H9 (cell line): ENCODE measurements at regions not wholly inside any gene's neighbourhood (a gene's known extent, or its start where the extent isn't known, plus 50 kb on each side); places are given as distances from the start of the nearest gene placed in this dataset.

Experiments
- DNase-seq: peaks from one replicate; pipeline ENCODE4 v3.0.0-alpha.2; 2017
- H2AFZ ChIP-seq: one replicate; pipeline ENCODE4 v1.6.1; 2013; ENCODE audit warnings: mild to moderate bottlenecking, low read length, control low read depth, moderate library complexity
- H2AK5ac ChIP-seq: 2 replicates; pipeline ENCODE4 v1.6.1; 2013; ENCODE audit warnings: low read length, control low read depth, mixed read lengths; ENCODE audit not compliant: insufficient read length
- H2BK120ac ChIP-seq: one replicate; pipeline ENCODE4 v1.6.1; 2013; ENCODE audit warnings: low read depth, mild to moderate bottlenecking, low read length, control low read depth, inconsistent platforms; ENCODE audit not compliant: poor library complexity, severe bottlenecking
- H2BK12ac ChIP-seq: 2 replicates; pipeline ENCODE4 v1.6.1; 2013; ENCODE audit warnings: low read length, control low read depth, mixed read lengths, low read depth; ENCODE audit not compliant: insufficient read length
- H2BK15ac ChIP-seq: 2 replicates; pipeline ENCODE4 v1.6.1; 2013; ENCODE audit warnings: low read depth, low read length, control low read depth
- H2BK20ac ChIP-seq: one replicate; pipeline ENCODE4 v1.6.1; 2013; ENCODE audit warnings: low read depth, mild to moderate bottlenecking, low read length, control low read depth, inconsistent platforms; ENCODE audit not compliant: poor library complexity, severe bottlenecking
- H2BK5ac ChIP-seq: 2 replicates; pipeline ENCODE4 v1.6.1; 2013; ENCODE audit warnings: low read length, control low read depth, mixed read lengths; ENCODE audit not compliant: insufficient read length
- H3K14ac ChIP-seq: 2 replicates; pipeline ENCODE4 v1.6.1; 2013; ENCODE audit warnings: low read length, control low read depth; ENCODE audit not compliant: insufficient read depth
- H3K18ac ChIP-seq: 2 replicates; pipeline ENCODE4 v1.6.1; 2013; ENCODE audit warnings: low read depth, mild to moderate bottlenecking, mixed read lengths, low read length, control low read depth; ENCODE audit not compliant: insufficient read length
- H3K23ac ChIP-seq: 2 replicates; pipeline ENCODE4 v1.6.1; 2013; ENCODE audit warnings: low read length, control low read depth, mixed read lengths, low read depth; ENCODE audit not compliant: insufficient read length
- H3K23me2 ChIP-seq: 2 replicates; pipeline ENCODE4 v1.6.1; 2013; ENCODE audit warnings: low read depth, mild to moderate bottlenecking, mixed read lengths, low read length, control low read depth; ENCODE audit not compliant: insufficient read length, poor library complexity, severe bottlenecking
- H3K27ac ChIP-seq: 2 replicates; pipeline ENCODE4 v1.5.1; 2013; ENCODE audit warnings: low read length, control low read depth, mixed read lengths, low read depth; ENCODE audit not compliant: insufficient read length
- H3K27me3 ChIP-seq: 2 replicates; pipeline ENCODE4 v1.6.1; 2013; ENCODE audit warnings: low read length, control low read depth, inconsistent platforms; ENCODE audit not compliant: insufficient read depth
- H3K4ac ChIP-seq: 2 replicates; pipeline ENCODE4 v1.6.1; 2013; ENCODE audit warnings: low read depth, mild to moderate bottlenecking, control low read depth, inconsistent platforms, low read length, moderate library complexity
- H3K4me1 ChIP-seq: 2 replicates; pipeline ENCODE4 v1.6.1; 2013; ENCODE audit warnings: low read length, control low read depth, inconsistent platforms; ENCODE audit not compliant: insufficient read depth
- H3K4me2 ChIP-seq: 2 replicates; pipeline ENCODE4 v1.6.1; 2013; ENCODE audit warnings: low read length, control low read depth, mixed read lengths; ENCODE audit not compliant: insufficient read length, insufficient read depth
- H3K56ac ChIP-seq: 2 replicates; pipeline ENCODE4 v1.6.1; 2013; ENCODE audit warnings: low read depth, mild to moderate bottlenecking, mixed read lengths, low read length, control low read depth; ENCODE audit not compliant: insufficient read length
- H3K79me1 ChIP-seq: 2 replicates; pipeline ENCODE4 v1.6.1; 2013; ENCODE audit warnings: low read depth, mild to moderate bottlenecking, moderate library complexity, low read length, control low read depth, inconsistent platforms; ENCODE audit not compliant: insufficient read depth, poor library complexity, severe bottlenecking
- H3K79me2 ChIP-seq: 2 replicates; pipeline ENCODE4 v1.6.1; 2013; ENCODE audit warnings: low read length, control low read depth, inconsistent platforms; ENCODE audit not compliant: insufficient read depth
- H3K9ac ChIP-seq: 2 replicates; pipeline ENCODE4 v1.6.1; 2013; ENCODE audit warnings: low read length, control low read depth, mixed read lengths; ENCODE audit not compliant: insufficient read length; ENCODE audit errors: extremely low read depth
- H3K9me3 ChIP-seq: one replicate; pipeline ENCODE4 v1.6.1; 2013; ENCODE audit warnings: low read depth, low read length, inconsistent platforms; ENCODE audit not compliant: control insufficient read depth
- H3T11ph ChIP-seq: one replicate; pipeline ENCODE4 v1.6.1; 2013; ENCODE audit warnings: mild to moderate bottlenecking, low read length, control low read depth, inconsistent platforms
- H4K20me1 ChIP-seq: one replicate; pipeline ENCODE4 v1.6.1; 2013; ENCODE audit not compliant: control insufficient read depth, insufficient read length, insufficient read depth
- H4K5ac ChIP-seq: 2 replicates; pipeline ENCODE4 v1.6.1; 2013; ENCODE audit warnings: low read depth, mild to moderate bottlenecking, mixed read lengths, low read length, control low read depth; ENCODE audit not compliant: insufficient read length
- H4K8ac ChIP-seq: replicated peaks from 2 replicates; pipeline ENCODE4 v1.6.1; 2013; ENCODE audit warnings: low read length, control low read depth, mixed read lengths, low read depth; ENCODE audit not compliant: insufficient read length
- H4K91ac ChIP-seq: 2 replicates; pipeline ENCODE4 v1.6.1; 2013; ENCODE audit warnings: low read depth, mild to moderate bottlenecking, moderate library complexity, mixed read lengths, low read length, control low read depth; ENCODE audit not compliant: insufficient read length
- H3K27ac Mint-ChIP-seq, 3 experiments: 2 replicates in 2 of 3; 3 replicates in 1 of 3; pipeline ENCODE4 v1.8.0; 2020 to 2021; ENCODE audit warnings: mixed read lengths in 3 of 3, mild to moderate bottlenecking in 1 of 3, moderate library complexity in 1 of 3
- H3K27me3 Mint-ChIP-seq: 2 replicates; pipeline ENCODE4 v1.8.0; 2021; ENCODE audit warnings: low read depth, mild to moderate bottlenecking, moderate library complexity, mixed read lengths
- H3K36me3 Mint-ChIP-seq, 3 experiments: 2 replicates in 2 of 3; 3 replicates in 1 of 3; pipeline ENCODE4 v1.8.0; 2020 to 2021; ENCODE audit warnings: low read depth in 3 of 3, mixed read lengths in 3 of 3; ENCODE audit not compliant: insufficient read depth in 1 of 3
- H3K4me1 Mint-ChIP-seq, 2 experiments: 2 replicates each; pipeline ENCODE4 v1.8.0; 2020; ENCODE audit warnings: mixed read lengths in 2 of 2
- H3K4me3 Mint-ChIP-seq, 2 experiments: 2 replicates in 1 of 2; 3 replicates in 1 of 2; pipeline ENCODE4 v1.8.0; 2020 to 2021; ENCODE audit warnings: mild to moderate bottlenecking in 2 of 2, mixed read lengths in 2 of 2, moderate library complexity in 1 of 2
- H3K9me3 Mint-ChIP-seq, 2 experiments: 2 replicates in 1 of 2; 3 replicates in 1 of 2; pipeline ENCODE4 v1.8.0; 2020; ENCODE audit warnings: mild to moderate bottlenecking in 2 of 2, mixed read lengths in 2 of 2, moderate library complexity in 1 of 2
- CTCF ChIP-seq: fragments of 200-600 bp; sonication (generic); conservative IDR thresholded peaks from 3 replicates; pipeline ENCODE4 v1.8.0; 2021; ENCODE audit warnings: antibody characterized with exemption, mild to moderate bottlenecking

- Mint-ChIP-seq H3K4me1 (peaks cover 2 to 9% of the 10 kb centered on the region in 2 experiments; a peak in 2 of 4 replicates), H3K27ac (no peak overlapping the region), H3K9me3 (no peaks in the 10 kb centered on the region; a peak in 1 of 5 replicates), H3K27me3 (peaks cover 8% of the 10 kb centered on the region), H3K4me3 (no peak overlapping the region), H3K36me3 (no peaks in the 10 kb centered on the region)
- no peak overlapping the region for H2BK20ac ChIP-seq
- TF ChIP-seq CTCF: no peak
- H3K79me1 ChIP-seq: no peaks in the 10 kb centered on the region
- H3K79me2 ChIP-seq: no peaks in the 10 kb centered on the region
- no peak overlapping the region for H3K4ac ChIP-seq
- no peak overlapping the region for H3K4me2 ChIP-seq
- H3K9me3 ChIP-seq: no peaks in the 10 kb centered on the region
- H4K91ac ChIP-seq: no peak overlapping the region
- H4K5ac ChIP-seq: no peak overlapping the region
- H2BK15ac ChIP-seq: no peak overlapping the region
- no peak overlapping the region for H2BK120ac ChIP-seq
- no peaks in the 10 kb centered on the region for H3K27me3 ChIP-seq
- H3K14ac ChIP-seq: no peak overlapping the region
- no peak overlapping the region for H2BK5ac ChIP-seq
- H3K27ac ChIP-seq: no peak overlapping the region
- H3K4me1 ChIP-seq: 0 out of 2 replicates have a peak, but pooled peaks cover 2% of the 10 kb centered on the region
- H4K20me1 ChIP-seq: no peaks in the 10 kb centered on the region
- no peaks in the 10 kb centered on the region for H3K23me2 ChIP-seq
- H3K18ac ChIP-seq: no peak overlapping the region
- H2AK5ac ChIP-seq: no peak overlapping the region
- H3T11ph ChIP-seq: no peak overlapping the region
- H3K9ac ChIP-seq: no peak overlapping the region
- H3K23ac ChIP-seq: no peak overlapping the region
- no peak overlapping the region for H2AFZ ChIP-seq
- no peak for DNase-seq
- H4K8ac ChIP-seq: no peak overlapping the region
- H3K56ac ChIP-seq: no peak overlapping the region
- no peak overlapping the region for H2BK12ac ChIP-seq
Observed at GRCh38 chr12:89165703-89166102, 186.6 kb downstream of the DUSP6 start.
